ENCODE measurements at regions not wholly inside any gene's neighbourhood (a gene's known extent, or its start where the extent isn't known, plus 50 kb on each side); places are given as distances from the start of the nearest gene placed in this dataset.
"Not testable (repeated sequence)": the region's sequence is repeated elsewhere in the genome, so short reads cannot be mapped to it uniquely, and the experiment has no call there.

- no peak for DNase-seq
Observed at GRCh38 chr12:125824276-125824675, 759.0 kb downstream of the AACS start.

GRCh38 chr12:125835852-125836251 is 770.6 kb downstream of the AACS start:
- no peak for DNase-seq

- no peak for DNase-seq
Observed at GRCh38 chr12:125836647-125837046, 771.4 kb downstream of the AACS start.

- DNase-seq, result no peak
Observed at GRCh38 chr12:125841332-125841731, 776.1 kb downstream of the AACS start.

GRCh38 chr12:125852116-125852515 is 786.9 kb downstream of the AACS start:
- no peak for DNase-seq

- no peak for DNase-seq
Observed at GRCh38 chr12:125852679-125853078, 787.4 kb downstream of the AACS start.

GRCh38 chr12:125853670-125854069 is 788.4 kb downstream of the AACS start:
- DNase-seq, result no peak

- DNase-seq, result no peak
Observed at GRCh38 chr12:125856366-125856765, 791.1 kb downstream of the AACS start.

GRCh38 chr12:125856896-125857295 is 791.7 kb downstream of the AACS start:
- no peak for DNase-seq

- DNase-seq, result no peak
Observed at GRCh38 chr12:125860672-125861288, 795.5 kb downstream of the AACS start.

- no peak for DNase-seq
Observed at GRCh38 chr12:125861299-125862281, 796.4 kb downstream of the AACS start.

GRCh38 chr12:125865236-125865635 is 800.0 kb downstream of the AACS start:
- DNase-seq, result not testable (repeated sequence)

GRCh38 chr12:125871811-125872594 is 806.8 kb downstream of the AACS start:
- DNase-seq, result no peak

- DNase-seq, result no peak
Observed at GRCh38 chr12:125873016-125873415, 807.8 kb downstream of the AACS start.

- no peak for DNase-seq
Observed at GRCh38 chr12:125878483-125878882, 813.2 kb downstream of the AACS start.

GRCh38 chr12:125882141-125882540 is 816.9 kb downstream of the AACS start:
- DNase-seq, result no peak

- DNase-seq, result no peak
Observed at GRCh38 chr12:125888921-125889320, 823.7 kb downstream of the AACS start.

- DNase-seq, result no peak
Observed at GRCh38 chr12:125889742-125890141, 824.5 kb downstream of the AACS start.

- DNase-seq, result no peak
Observed at GRCh38 chr12:125890366-125890905, 825.2 kb downstream of the AACS start.

- DNase-seq, result no peak
Observed at GRCh38 chr12:125890971-125891370, 825.7 kb downstream of the AACS start.

- DNase-seq, result no peak
Observed at GRCh38 chr12:125892276-125892675, 827.0 kb downstream of the AACS start.

- no peak for DNase-seq
Observed at GRCh38 chr12:125902991-125903390, 837.8 kb downstream of the AACS start.

GRCh38 chr12:125907351-125907750 is 842.1 kb downstream of the AACS start:
- DNase-seq, result no peak
